C4-2B (cell line): ENCODE measurements at regions not wholly inside any gene's neighbourhood (a gene's known extent, or its start where the extent isn't known, plus 50 kb on each side); places are given as distances from the start of the nearest gene placed in this dataset.

Source experiments
- ZFX ChIP-seq: fragments of 450-650 bp; IDR thresholded peaks from 2 replicates; pipeline ENCODE4 v1.6.1; 2017
- TF ChIP-seq, protein P1 (sequence below): fragments of 450-650 bp; conservative IDR thresholded peaks from 2 replicates; pipeline ENCODE4 v1.5.1; 2017; ENCODE audit warnings: mild to moderate bottlenecking

DNA sequence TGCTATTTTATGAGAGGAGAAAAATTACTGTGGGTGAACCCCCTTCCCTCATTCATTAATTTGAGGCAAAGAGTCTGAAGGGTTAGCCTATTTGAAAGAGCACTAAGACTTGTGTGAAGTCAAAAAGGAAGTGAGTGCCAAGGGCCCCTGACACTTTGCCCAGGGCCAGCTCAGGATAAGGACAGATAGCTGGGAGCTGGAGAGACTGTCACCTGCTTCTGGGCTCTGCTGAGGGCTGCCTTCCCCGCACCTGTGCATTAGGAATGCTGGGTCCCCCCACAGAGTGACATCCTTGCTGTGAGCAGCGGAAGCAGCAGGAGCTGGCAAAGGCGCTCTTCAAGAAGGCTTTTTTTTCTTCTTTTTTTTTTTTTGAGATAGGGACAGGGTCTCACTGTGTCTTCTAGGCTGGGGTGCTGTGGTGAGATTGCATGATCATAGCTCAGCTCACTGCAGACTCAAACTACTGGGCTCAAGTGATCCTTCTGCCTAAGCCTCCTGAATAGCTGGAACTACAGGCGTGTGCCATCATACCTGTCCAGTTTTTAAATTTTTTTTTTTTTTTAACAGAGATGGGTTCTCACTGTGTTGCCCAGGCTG lies 148.3 kb downstream of the AQP4 start:
- TF ChIP-seq, protein P1, sequence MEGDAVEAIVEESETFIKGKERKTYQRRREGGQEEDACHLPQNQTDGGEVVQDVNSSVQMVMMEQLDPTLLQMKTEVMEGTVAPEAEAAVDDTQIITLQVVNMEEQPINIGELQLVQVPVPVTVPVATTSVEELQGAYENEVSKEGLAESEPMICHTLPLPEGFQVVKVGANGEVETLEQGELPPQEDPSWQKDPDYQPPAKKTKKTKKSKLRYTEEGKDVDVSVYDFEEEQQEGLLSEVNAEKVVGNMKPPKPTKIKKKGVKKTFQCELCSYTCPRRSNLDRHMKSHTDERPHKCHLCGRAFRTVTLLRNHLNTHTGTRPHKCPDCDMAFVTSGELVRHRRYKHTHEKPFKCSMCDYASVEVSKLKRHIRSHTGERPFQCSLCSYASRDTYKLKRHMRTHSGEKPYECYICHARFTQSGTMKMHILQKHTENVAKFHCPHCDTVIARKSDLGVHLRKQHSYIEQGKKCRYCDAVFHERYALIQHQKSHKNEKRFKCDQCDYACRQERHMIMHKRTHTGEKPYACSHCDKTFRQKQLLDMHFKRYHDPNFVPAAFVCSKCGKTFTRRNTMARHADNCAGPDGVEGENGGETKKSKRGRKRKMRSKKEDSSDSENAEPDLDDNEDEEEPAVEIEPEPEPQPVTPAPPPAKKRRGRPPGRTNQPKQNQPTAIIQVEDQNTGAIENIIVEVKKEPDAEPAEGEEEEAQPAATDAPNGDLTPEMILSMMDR = no peak
- TF ChIP-seq ZFX = no peak
